Panc1 (cell line): ENCODE measurements at regions not wholly inside any gene's neighbourhood (a gene's known extent, or its start where the extent isn't known, plus 50 kb on each side); places are given as distances from the start of the nearest gene placed in this dataset.

Source experiments
- ATAC-seq: fragments of 200-7000 bp; cut with Tn5 transposase; 2 replicates; pipeline ENCODE4 v1.9.1; 2020; ENCODE audit warnings: mild to moderate bottlenecking, moderate library complexity
- BruUV-seq: library from RNA; stranded (reverse); fragments of 400-500 nt; replicated peaks from 2 replicates; lab custom pipeline; 2021; lab: Mats Ljungman, UMichigan
- CTCF ChIA-PET: fragments of 300-600 bp; sonication (Branson Sonifier 250); formaldehyde crosslinking; loops from one replicate; lab custom pipeline; 2022; ENCODE audit warnings: antibody characterized with exemption; lab: Charles Lee
- POLR2A ChIA-PET: fragments of 300-600 bp; sonication (Branson Sonifier 250); formaldehyde crosslinking; loops from one replicate; lab custom pipeline; 2022; ENCODE audit warnings: antibody characterized with exemption; lab: Charles Lee
- DNase-seq: peaks from one replicate; pipeline ENCODE4 v3.0.0-alpha.2; 2010; ENCODE audit warnings: low read depth, low spot score
- H3K27ac ChIP-seq: 2 replicates; pipeline ENCODE4 v1.5.1; 2011; ENCODE audit warnings: mild to moderate bottlenecking, low read length, inconsistent platforms
- H3K27me3 ChIP-seq: fragments of 200-500 bp; sonication (Bioruptor generic); 2 replicates; pipeline ENCODE4 v1.6.0; 2014; ENCODE audit warnings: low read length, inconsistent platforms; ENCODE audit not compliant: control insufficient read depth, insufficient read depth
- H3K36me3 ChIP-seq: fragments of 200-500 bp; sonication (Bioruptor generic); 2 replicates; pipeline ENCODE4 v1.5.1; 2014; ENCODE audit warnings: inconsistent platforms, mild to moderate bottlenecking, low read length, moderate library complexity; ENCODE audit not compliant: control insufficient read depth, insufficient read depth
- H3K4me1 ChIP-seq: 2 replicates; pipeline ENCODE4 v1.5.1; 2011; ENCODE audit warnings: inconsistent platforms, mild to moderate bottlenecking, low read length, moderate library complexity; ENCODE audit not compliant: control insufficient read depth, insufficient read depth
- H3K4me3 ChIP-seq, 2 experiments: 2 replicates each; pipeline ENCODE4 v1.5.1; 2011 to 2012; ENCODE audit warnings: low read depth in 2 of 2, low read length in 2 of 2, mild to moderate bottlenecking in 2 of 2, inconsistent platforms in 1 of 2, moderate library complexity in 1 of 2
- H3K9me3 ChIP-seq: fragments of 200-500 bp; sonication (Bioruptor generic); 2 replicates; pipeline ENCODE4 v1.5.1; 2014; ENCODE audit warnings: low read depth, mild to moderate bottlenecking, inconsistent platforms, low read length, moderate library complexity; ENCODE audit not compliant: control insufficient read depth, insufficient read depth
- CTCF ChIP-seq: fragments of 450-650 bp; IDR thresholded peaks from 2 replicates; pipeline ENCODE4 v1.5.1; 2017; ENCODE audit warnings: mild to moderate bottlenecking
- POLR2AphosphoS5 ChIP-seq: IDR thresholded peaks from 2 replicates; pipeline ENCODE4 v1.6.1; 2012; ENCODE audit warnings: mild to moderate bottlenecking, low read depth, low read length, moderate library complexity
- SIN3A ChIP-seq: IDR thresholded peaks from 2 replicates; pipeline ENCODE4 v1.6.1; 2012; ENCODE audit warnings: low read depth, mild to moderate bottlenecking, low read length, moderate library complexity, borderline replicate concordance; ENCODE audit not compliant: insufficient read depth
- TCF7L2 ChIP-seq: IDR thresholded peaks from 2 replicates; pipeline ENCODE4 v1.6.1; 2011; ENCODE audit warnings: mild to moderate bottlenecking, low read depth, low read length, inconsistent platforms
- in situ Hi-C: cut with HindIII; loops from 2 replicates; pipeline ENCODE4 v1.10.0; 2016; ENCODE audit warnings: low sequenced_read_pairs, low pct_unique_long_range_greater_than_20kb
- intact Hi-C: fragments of 100-400 bp; cut with micrococcal nuclease; formaldehyde crosslinking; loops from one replicate; pipeline ENCODE4 v1.10.0; 2022; ENCODE audit not compliant: unreplicated experiment
- TF ChIP-seq, protein P1 (sequence below), 2 experiments: IDR thresholded peaks; 2 replicates each; pipeline ENCODE4 v1.6.1; 2011 to 2012; ENCODE audit warnings: low read depth in 2 of 2, control low read depth in 1 of 2, low read length in 1 of 2, mild to moderate bottlenecking in 1 of 2, moderate library complexity in 1 of 2; ENCODE audit not compliant: insufficient read depth in 1 of 2

DNA sequence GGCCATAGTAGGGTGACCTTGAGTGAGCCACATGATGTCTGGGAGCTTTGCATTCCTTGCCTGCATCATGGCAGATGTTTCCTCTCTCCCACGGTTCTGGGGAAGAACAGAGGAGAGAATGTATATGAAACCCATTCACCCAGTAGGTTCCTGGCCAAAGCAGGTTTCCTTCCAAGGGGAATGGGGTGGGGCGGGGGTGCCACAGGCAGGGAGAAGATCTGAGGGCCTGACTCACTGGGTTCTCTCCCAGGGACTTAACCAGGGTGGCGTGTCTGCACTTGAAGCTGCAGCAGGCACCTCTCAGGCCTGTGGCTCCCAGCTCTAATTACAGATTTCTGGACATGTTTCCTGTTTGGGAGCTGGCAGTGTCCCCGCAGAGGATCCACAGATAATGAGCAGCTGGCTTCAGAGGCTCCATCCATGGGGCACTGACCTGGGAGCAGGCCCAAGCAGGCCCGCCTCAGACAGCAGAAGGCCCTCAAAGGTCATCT is 50.2 kb upstream of the ZMIZ1 start:
- no peak for DNase-seq
- H3K27me3 ChIP-seq, result no peaks in the 10 kb centered on the region
- H3K27ac ChIP-seq, result no peak overlapping the region
- POLR2A ChIA-PET, result no interaction called here
- no peak overlapping the region for H3K4me3 ChIP-seq
- ATAC-seq, result no peak
- no peaks in the 10 kb centered on the region for H3K4me1 ChIP-seq
- no peak for TF ChIP-seq CTCF
- no peak for TF ChIP-seq TCF7L2
- TF ChIP-seq, protein P1, sequence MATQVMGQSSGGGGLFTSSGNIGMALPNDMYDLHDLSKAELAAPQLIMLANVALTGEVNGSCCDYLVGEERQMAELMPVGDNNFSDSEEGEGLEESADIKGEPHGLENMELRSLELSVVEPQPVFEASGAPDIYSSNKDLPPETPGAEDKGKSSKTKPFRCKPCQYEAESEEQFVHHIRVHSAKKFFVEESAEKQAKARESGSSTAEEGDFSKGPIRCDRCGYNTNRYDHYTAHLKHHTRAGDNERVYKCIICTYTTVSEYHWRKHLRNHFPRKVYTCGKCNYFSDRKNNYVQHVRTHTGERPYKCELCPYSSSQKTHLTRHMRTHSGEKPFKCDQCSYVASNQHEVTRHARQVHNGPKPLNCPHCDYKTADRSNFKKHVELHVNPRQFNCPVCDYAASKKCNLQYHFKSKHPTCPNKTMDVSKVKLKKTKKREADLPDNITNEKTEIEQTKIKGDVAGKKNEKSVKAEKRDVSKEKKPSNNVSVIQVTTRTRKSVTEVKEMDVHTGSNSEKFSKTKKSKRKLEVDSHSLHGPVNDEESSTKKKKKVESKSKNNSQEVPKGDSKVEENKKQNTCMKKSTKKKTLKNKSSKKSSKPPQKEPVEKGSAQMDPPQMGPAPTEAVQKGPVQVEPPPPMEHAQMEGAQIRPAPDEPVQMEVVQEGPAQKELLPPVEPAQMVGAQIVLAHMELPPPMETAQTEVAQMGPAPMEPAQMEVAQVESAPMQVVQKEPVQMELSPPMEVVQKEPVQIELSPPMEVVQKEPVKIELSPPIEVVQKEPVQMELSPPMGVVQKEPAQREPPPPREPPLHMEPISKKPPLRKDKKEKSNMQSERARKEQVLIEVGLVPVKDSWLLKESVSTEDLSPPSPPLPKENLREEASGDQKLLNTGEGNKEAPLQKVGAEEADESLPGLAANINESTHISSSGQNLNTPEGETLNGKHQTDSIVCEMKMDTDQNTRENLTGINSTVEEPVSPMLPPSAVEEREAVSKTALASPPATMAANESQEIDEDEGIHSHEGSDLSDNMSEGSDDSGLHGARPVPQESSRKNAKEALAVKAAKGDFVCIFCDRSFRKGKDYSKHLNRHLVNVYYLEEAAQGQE (IDR thresholded peaks at IDR 0.05; ENCODE audit: insufficient read depth in 1 of 2, low read depth in 2 of 2, low read length in 1 of 2), result no peak
- no peak for TF ChIP-seq POLR2AphosphoS5
- TF ChIP-seq SIN3A, result no peak
- CTCF ChIA-PET, result no interaction called here
- no peaks in the 10 kb centered on the region for H3K36me3 ChIP-seq
- BruUV-seq, result no TSS peak
- intact Hi-C loops, result no loop called here
- in situ Hi-C loops, result no loop called here
- H3K9me3 ChIP-seq, result no peaks in the 10 kb centered on the region; the same call in 1 of the 2 replicates
